HG03460 (cell line): ENCODE measurements at regions not wholly inside any gene's neighbourhood (a gene's known extent, or its start where the extent isn't known, plus 50 kb on each side); places are given as distances from the start of the nearest gene placed in this dataset.
"Not testable (repeated sequence)": the region's sequence is repeated elsewhere in the genome, so short reads cannot be mapped to it uniquely, and the experiment has no call there.

Source experiments
- ATAC-seq: cut with Tn5 transposase; IDR thresholded peaks from one replicate; pipeline ENCODE4 v1.9.1; 2021; ENCODE audit not compliant: unreplicated experiment

GRCh38 chr18:1652018-1652417 is 747.3 kb downstream of the ADCYAP1 start:
- no peak for ATAC-seq

- no peak for ATAC-seq
Observed at GRCh38 chr18:1653873-1654272, 749.2 kb downstream of the ADCYAP1 start.

- ATAC-seq = no peak
Observed at GRCh38 chr18:1657876-1658275, 753.2 kb downstream of the ADCYAP1 start.

- ATAC-seq = no peak
Observed at GRCh38 chr18:1658908-1659566, 754.4 kb downstream of the ADCYAP1 start.

GRCh38 chr18:1663879-1664705 is 759.4 kb downstream of the ADCYAP1 start:
- ATAC-seq = no peak

- ATAC-seq = no peak
Observed at GRCh38 chr18:1665079-1665478, 760.4 kb downstream of the ADCYAP1 start.

GRCh38 chr18:1668279-1668678 is 763.6 kb downstream of the ADCYAP1 start:
- ATAC-seq = no peak

- ATAC-seq = not testable (repeated sequence)
Observed at GRCh38 chr18:1671710-1672109, 767.0 kb downstream of the ADCYAP1 start.

- no peak for ATAC-seq
Observed at GRCh38 chr18:1676387-1676786, 771.7 kb downstream of the ADCYAP1 start.

- no peak for ATAC-seq
Observed at GRCh38 chr18:1680108-1680507, 775.4 kb downstream of the ADCYAP1 start.

GRCh38 chr18:1691863-1692262 is 787.2 kb downstream of the ADCYAP1 start:
- no peak for ATAC-seq

GRCh38 chr18:1708006-1708405 is 803.3 kb downstream of the ADCYAP1 start:
- no peak for ATAC-seq

GRCh38 chr18:1710114-1710513 is 805.4 kb downstream of the ADCYAP1 start:
- no peak for ATAC-seq

GRCh38 chr18:1732143-1732542 is 827.5 kb downstream of the ADCYAP1 start:
- ATAC-seq = no peak

GRCh38 chr18:1746131-1746530 is 825.2 kb downstream of the METTL4 start:
- no peak for ATAC-seq

- ATAC-seq = no peak
Observed at GRCh38 chr18:1751249-1751648, 820.1 kb downstream of the METTL4 start.

- ATAC-seq = no peak
Observed at GRCh38 chr18:1760901-1761300, 810.4 kb downstream of the METTL4 start.

- ATAC-seq = no peak
Observed at GRCh38 chr18:1774261-1774660, 797.0 kb downstream of the METTL4 start.

GRCh38 chr18:1777843-1778242 is 793.5 kb downstream of the METTL4 start:
- ATAC-seq = no peak

- no peak for ATAC-seq
Observed at GRCh38 chr18:1778496-1779178, 792.7 kb downstream of the METTL4 start.

GRCh38 chr18:1779587-1779986 is 791.7 kb downstream of the METTL4 start:
- no peak for ATAC-seq

- no peak for ATAC-seq
Observed at GRCh38 chr18:1784113-1784512, 787.2 kb downstream of the METTL4 start.
